Endothelial cell of umbilical vein (primary cell): ENCODE measurements at regions not wholly inside any gene's neighbourhood (a gene's known extent, or its start where the extent isn't known, plus 50 kb on each side); places are given as distances from the start of the nearest gene placed in this dataset.

Experiments
- BruUV-seq: library from RNA; stranded (reverse); fragments of 400-500 nt; replicated peaks from 2 replicates; lab custom pipeline; 2021; lab: Mats Ljungman, UMichigan
- CTCF ChIA-PET: fragments of 300-600, 350-600 bp; sonication (Branson Sonifier 250); formaldehyde crosslinking; loops from one replicate; lab custom pipeline; 2021; ENCODE audit warnings: antibody characterized with exemption, inconsistent platforms; lab: Charles Lee
- POLR2A ChIA-PET: fragments of 300-600, 350-600 bp; sonication (Branson Sonifier 250); formaldehyde crosslinking; loops from one replicate; lab custom pipeline; 2021; ENCODE audit warnings: antibody characterized with exemption, inconsistent platforms; lab: Charles Lee
- DNase-seq: peaks from one replicate; pipeline ENCODE4 v3.0.0-alpha.2; 2011; ENCODE audit warnings: low read depth, low spot score
- FAIRE-seq: peaks from 2 replicates; lab custom pipeline; 2011; peaks lifted over from hg19 to GRCh38; lab: Jason Lieb, UNC
- H2AFZ ChIP-seq: 2 replicates; pipeline ENCODE4 v1.6.0; 2012; ENCODE audit warnings: low read depth, low read length, control low read depth, inconsistent platforms
- H3K27ac ChIP-seq: 2 replicates; pipeline ENCODE4 v1.5.1; 2011; ENCODE audit warnings: low read depth, mild to moderate bottlenecking, control low read depth, low read length, moderate library complexity; ENCODE audit not compliant: insufficient read depth
- H3K27me3 ChIP-seq, 2 experiments: 2 replicates each; pipeline versions ENCODE4 v1.6.0 to v1.6.1; 2011; ENCODE audit warnings: low read length in 2 of 2, mixed read lengths in 1 of 2; ENCODE audit not compliant: control insufficient read depth in 2 of 2, insufficient read depth in 2 of 2
- H3K36me3 ChIP-seq, 2 experiments: 2 replicates in 1 of 2; 3 replicates in 1 of 2; pipeline ENCODE4 v1.5.1; 2011; ENCODE audit warnings: low read length in 2 of 2, mild to moderate bottlenecking in 1 of 2, moderate library complexity in 1 of 2; ENCODE audit not compliant: control insufficient read depth in 2 of 2, insufficient read depth in 2 of 2; ENCODE audit errors: extremely low read depth in 1 of 2
- H3K4me1 ChIP-seq: 3 replicates; pipeline ENCODE4 v1.5.1; 2011; ENCODE audit warnings: mild to moderate bottlenecking, low read length; ENCODE audit not compliant: control insufficient read depth, insufficient read depth; ENCODE audit errors: extremely low read depth
- H3K4me2 ChIP-seq: 2 replicates; pipeline ENCODE4 v1.6.1; 2011; ENCODE audit warnings: low read length, control low read depth, mixed read lengths; ENCODE audit not compliant: insufficient read depth
- H3K4me3 ChIP-seq, 3 experiments: fragments of 200-600 bp in 1 of 3; sonication (generic), shearing (Covaris generic) in 1 of 3; replicated peaks in 1 of 3; 2 replicates each; pipeline ENCODE4 v1.5.1; 2011 to 2016; ENCODE audit warnings: control low read depth in 3 of 3, low read length in 3 of 3, mild to moderate bottlenecking in 2 of 3, inconsistent platforms in 1 of 3, low read depth in 1 of 3, moderate library complexity in 1 of 3; ENCODE audit not compliant: insufficient read depth in 1 of 3
- H3K79me2 ChIP-seq: 2 replicates; pipeline ENCODE4 v1.6.0; 2012; ENCODE audit warnings: low read length, inconsistent platforms; ENCODE audit not compliant: control insufficient read depth, insufficient read depth
- H3K9ac ChIP-seq: replicated peaks from 2 replicates; pipeline ENCODE3; 2011; ENCODE audit warnings: low read length, control low read depth; ENCODE audit not compliant: insufficient read depth; ENCODE audit errors: extremely low read depth
- H3K9me1 ChIP-seq: replicated peaks from 3 replicates; pipeline ENCODE4 v1.6.0; 2011; ENCODE audit warnings: mild to moderate bottlenecking, low read length; ENCODE audit not compliant: control insufficient read depth, insufficient read depth; ENCODE audit errors: extremely low read depth
- H3K9me3 ChIP-seq: replicated peaks from 2 replicates; pipeline ENCODE4 v1.5.1; 2012; ENCODE audit warnings: low read length, inconsistent platforms; ENCODE audit not compliant: control insufficient read depth, insufficient read depth
- H4K20me1 ChIP-seq: replicated peaks from 2 replicates; pipeline ENCODE3; 2011; ENCODE audit warnings: mild to moderate bottlenecking, low read length; ENCODE audit not compliant: control insufficient read depth, insufficient read depth; ENCODE audit errors: extremely low read depth
- EZH2 ChIP-seq: IDR thresholded peaks from 2 replicates; pipeline ENCODE4 v1.6.1; 2012; ENCODE audit warnings: borderline replicate concordance, low read depth, mild to moderate bottlenecking, moderate library complexity, low read length, inconsistent platforms; ENCODE audit not compliant: severe bottlenecking
- FOS ChIP-seq: IDR thresholded peaks from 2 replicates; pipeline ENCODE4 v1.6.1; 2011; ENCODE audit warnings: mild to moderate bottlenecking, low read length, moderate library complexity, borderline replicate concordance; ENCODE audit not compliant: insufficient read depth
- GATA2 ChIP-seq: IDR thresholded peaks from 2 replicates; pipeline ENCODE4 v1.7.0; 2011; ENCODE audit warnings: low read depth, mild to moderate bottlenecking, moderate library complexity, mixed read lengths, low read length; ENCODE audit not compliant: insufficient read length, insufficient read depth
- JUN ChIP-seq: IDR thresholded peaks from 2 replicates; pipeline ENCODE4 v1.6.1; 2011; ENCODE audit warnings: borderline replicate concordance, low read depth; ENCODE audit not compliant: insufficient read length, insufficient read depth
- POLR2A ChIP-seq: IDR thresholded peaks from 2 replicates; pipeline ENCODE4 v1.6.1; 2012; ENCODE audit warnings: low read depth, mild to moderate bottlenecking, control low read depth, low read length
- POLR2AphosphoS5 ChIP-seq: IDR thresholded peaks from 2 replicates; pipeline ENCODE4 v1.6.1; 2012; ENCODE audit warnings: low read depth, mild to moderate bottlenecking, control low read depth, low read length, moderate library complexity; ENCODE audit not compliant: insufficient read depth
- dilution Hi-C: fragments of 300-500 bp; cut with MboI; formaldehyde crosslinking; loops from one replicate; pipeline ENCODE4 v1.15.0; 2019; ENCODE audit warnings: low sequenced_read_pairs; ENCODE audit not compliant: extremely low pct_ligation_motif_present
- intact Hi-C: fragments of 100-400 bp; cut with micrococcal nuclease; formaldehyde crosslinking; loops from one replicate; pipeline ENCODE4 v1.10.0; 2022
- TF ChIP-seq, protein P1 (sequence below): IDR thresholded peaks from 2 replicates; pipeline ENCODE4 v1.6.1; 2011; ENCODE audit not compliant: insufficient read depth, insufficient read length

DNA sequence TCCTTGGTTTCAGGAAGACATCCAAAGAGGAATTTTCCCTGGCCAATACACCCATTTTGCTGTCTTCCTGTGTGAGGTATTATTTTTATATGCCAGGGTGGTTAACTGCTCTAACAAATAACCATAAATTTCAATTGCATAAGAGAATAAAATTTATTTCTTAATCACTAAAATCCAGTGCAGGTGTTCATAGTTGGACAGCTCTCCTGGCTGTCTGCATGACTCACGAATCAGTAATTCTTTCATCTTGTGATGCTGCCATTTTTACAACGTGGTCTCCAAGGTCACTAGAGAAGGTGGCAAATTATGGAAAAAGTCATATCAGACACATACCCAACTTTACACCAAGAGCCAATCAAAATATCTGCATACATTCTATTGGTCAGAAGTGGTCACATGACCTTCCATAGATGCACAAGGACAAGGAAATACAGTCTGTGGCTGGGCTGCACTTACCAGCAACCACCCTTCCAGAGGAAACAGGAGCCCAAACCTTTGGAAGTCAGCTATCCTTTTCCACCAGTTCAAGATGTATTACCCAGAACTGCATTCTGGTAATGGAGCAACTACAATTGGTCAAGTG is 193.5 kb upstream of the PLEKHG7 start:
- ChIA-PET CTCF (no interaction called here), POLR2A (no interaction called here)
- FAIRE-seq: no peak
- no peak for DNase-seq
- no TSS peak for BruUV-seq
- intact Hi-C loops (no loop called here), dilution Hi-C loops (no loop called here)
- Histone ChIP-seq H3K4me1 (peaks cover 6% of the 10 kb centered on the region), H3K4me3 (no peak overlapping the region), H3K9ac (no peak overlapping the region), H3K9me3 (no peaks in the 10 kb centered on the region), H4K20me1 (no peaks in the 10 kb centered on the region), H3K9me1 (no peaks in the 10 kb centered on the region), H3K79me2 (no peaks in the 10 kb centered on the region), H3K27ac (no peak overlapping the region), H3K36me3 (no peaks in the 10 kb centered on the region), H3K27me3 (peaks cover 11 to 16% of the 10 kb centered on the region in 2 experiments), H2AFZ (no peak overlapping the region), H3K4me2 (no peak overlapping the region)
- TF ChIP-seq GATA2: no peak

DNA sequence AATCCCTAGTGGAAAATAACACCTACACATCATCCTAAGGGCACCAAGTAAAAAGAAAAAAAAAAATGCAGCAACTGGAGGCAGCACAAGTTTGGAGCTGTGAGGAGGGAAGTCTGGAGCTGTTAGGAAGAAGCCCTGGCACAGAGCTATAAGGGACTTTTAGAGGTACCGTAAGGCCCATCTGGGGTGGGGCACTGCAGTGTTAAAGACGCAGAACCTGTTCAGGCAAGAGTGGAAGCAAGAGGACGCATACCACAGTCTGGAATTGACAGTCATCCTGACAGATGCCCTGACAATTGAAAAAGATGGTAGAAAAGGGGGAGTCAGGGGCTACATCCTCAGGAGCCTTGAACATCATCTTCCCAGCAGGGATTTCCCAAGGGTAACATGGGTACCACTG is 195.9 kb upstream of the PLEKHG7 start:
- H3K9me1 ChIP-seq: no peaks in the 10 kb centered on the region
- no peaks in the 10 kb centered on the region for H3K79me2 ChIP-seq
- FAIRE-seq (no peak), DNase-seq (no peak)
- BruUV-seq: no TSS peak
- dilution Hi-C loops (no loop called here), intact Hi-C loops (loop anchor here (1.0 kb wide), 1 partner anchor 32 kb away; no protein-coding TSS in a partner anchor)
- peaks cover 4 to 5% of the 10 kb centered on the region in 2 experiments for H3K27me3 ChIP-seq
- H2AFZ ChIP-seq: peak overlapping the region; percentile 34
- TF ChIP-seq GATA2: no peak
- no peak for TF ChIP-seq JUN
- no peak for TF ChIP-seq POLR2A
- TF ChIP-seq, protein P1, sequence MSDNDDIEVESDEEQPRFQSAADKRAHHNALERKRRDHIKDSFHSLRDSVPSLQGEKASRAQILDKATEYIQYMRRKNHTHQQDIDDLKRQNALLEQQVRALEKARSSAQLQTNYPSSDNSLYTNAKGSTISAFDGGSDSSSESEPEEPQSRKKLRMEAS: no peak
- TF ChIP-seq EZH2: no peak
- TF ChIP-seq POLR2AphosphoS5: no peak
- TF ChIP-seq FOS: no peak
- CTCF ChIA-PET: interaction anchor here (1.0 kb wide), 1 partner anchor 13 kb away, joined by 3 read pairs; no protein-coding TSS in a partner anchor
- no peaks in the 10 kb centered on the region for H3K9me3 ChIP-seq
- H3K4me1 ChIP-seq: peaks cover 6% of the 10 kb centered on the region
- no peak overlapping the region for H3K27ac ChIP-seq
- no peaks in the 10 kb centered on the region for H4K20me1 ChIP-seq
- no peaks in the 10 kb centered on the region for H3K36me3 ChIP-seq
- H3K9ac ChIP-seq: no peak overlapping the region
- POLR2A ChIA-PET: no interaction called here
- H3K4me2 ChIP-seq: no peak overlapping the region
- no peak overlapping the region for H3K4me3 ChIP-seq
